Thyroid gland (tissue), 4 donors: ENCODE measurements at regions not wholly inside any gene's neighbourhood (a gene's known extent, or its start where the extent isn't known, plus 50 kb on each side); places are given as distances from the start of the nearest gene placed in this dataset.

ENCODE experiments used
- CTCF ChIP-seq, 6 experiments: fragments of 200-600 bp in 3 of 6; fragments of 450-650 bp in 3 of 6; sonication (generic) in 3 of 6; IDR thresholded peaks; one replicate each; pipeline ENCODE4 v1.5.1; 2016 to 2019; ENCODE audit warnings: antibody characterized with exemption in 6 of 6, mild to moderate bottlenecking in 2 of 6, inconsistent platforms in 1 of 6, moderate library complexity in 1 of 6
- POLR2A ChIP-seq, 2 donors: fragments of 450-650 bp; IDR thresholded peaks; one replicate each; pipeline ENCODE4 v1.6.1; 2017; ENCODE audit warnings: antibody characterized with exemption in 2 of 2, mild to moderate bottlenecking in 2 of 2, moderate library complexity in 1 of 2

GRCh38 chr1:101135526-101135925 is 101.3 kb upstream of the S1PR1 start:
- TF ChIP-seq POLR2A (IDR thresholded peaks at IDR 0.05) (no peak), CTCF (IDR thresholded peaks at IDR 0.05) (no peak)
